Fibroblast of lung (primary cell): ENCODE measurements at regions not wholly inside any gene's neighbourhood (a gene's known extent, or its start where the extent isn't known, plus 50 kb on each side); places are given as distances from the start of the nearest gene placed in this dataset.

Experiments
- CTCF ChIP-seq, 2 donors: IDR thresholded peaks in 1 of 2; conservative IDR thresholded peaks in 1 of 2; 1 replicate in 1 of 2; 2 replicates in 1 of 2; pipeline ENCODE4 v1.5.1; 2011 to 2012; ENCODE audit warnings: low read length in 2 of 2, control low read depth in 1 of 2, inconsistent platforms in 1 of 2, low read depth in 1 of 2, mild to moderate bottlenecking in 1 of 2
- EZH2 ChIP-seq: IDR thresholded peaks from 2 replicates; pipeline ENCODE4 v1.5.1; 2012; ENCODE audit warnings: low read length, control low read depth, mild to moderate bottlenecking; ENCODE audit errors: missing control alignments

DNA sequence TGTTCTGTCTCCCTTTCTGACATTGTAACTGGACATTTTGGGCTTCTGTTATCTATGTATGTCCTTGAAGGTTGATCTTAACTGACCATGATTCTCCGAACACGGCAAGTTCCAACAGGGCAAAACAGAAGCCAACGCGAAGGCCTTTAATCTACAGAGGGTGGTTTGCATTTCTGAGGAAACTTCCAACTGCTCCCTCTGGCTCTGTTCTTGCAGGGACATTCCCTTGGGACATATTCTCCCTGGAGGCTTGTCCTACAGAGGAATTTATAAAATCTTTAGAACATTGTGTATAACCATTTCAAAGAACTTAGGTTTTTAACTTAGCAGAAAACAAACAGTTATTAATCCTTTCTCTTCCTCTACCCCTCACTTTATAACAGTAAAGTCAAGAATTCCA lies 189.0 kb upstream of the CDYL start:
- TF ChIP-seq EZH2 (no peak), CTCF (conservative IDR thresholded peaks at IDR 0.05 in 1 of 2, IDR thresholded peaks at IDR 0.05 in 1 of 2; ENCODE audit: low read depth in 1 of 2, low read length in 2 of 2) (no peak)
